ENCODE measurements at regions not wholly inside any gene's neighbourhood (a gene's known extent, or its start where the extent isn't known, plus 50 kb on each side); places are given as distances from the start of the nearest gene placed in this dataset.

- no peak overlapping the region for H3K27ac ChIP-seq
- no peaks in the 10 kb centered on the region for H3K36me3 ChIP-seq
- DNase-seq (no peak), ATAC-seq (no peak)
- no peaks in the 10 kb centered on the region for H3K4me1 ChIP-seq
- TF ChIP-seq, protein P1, sequence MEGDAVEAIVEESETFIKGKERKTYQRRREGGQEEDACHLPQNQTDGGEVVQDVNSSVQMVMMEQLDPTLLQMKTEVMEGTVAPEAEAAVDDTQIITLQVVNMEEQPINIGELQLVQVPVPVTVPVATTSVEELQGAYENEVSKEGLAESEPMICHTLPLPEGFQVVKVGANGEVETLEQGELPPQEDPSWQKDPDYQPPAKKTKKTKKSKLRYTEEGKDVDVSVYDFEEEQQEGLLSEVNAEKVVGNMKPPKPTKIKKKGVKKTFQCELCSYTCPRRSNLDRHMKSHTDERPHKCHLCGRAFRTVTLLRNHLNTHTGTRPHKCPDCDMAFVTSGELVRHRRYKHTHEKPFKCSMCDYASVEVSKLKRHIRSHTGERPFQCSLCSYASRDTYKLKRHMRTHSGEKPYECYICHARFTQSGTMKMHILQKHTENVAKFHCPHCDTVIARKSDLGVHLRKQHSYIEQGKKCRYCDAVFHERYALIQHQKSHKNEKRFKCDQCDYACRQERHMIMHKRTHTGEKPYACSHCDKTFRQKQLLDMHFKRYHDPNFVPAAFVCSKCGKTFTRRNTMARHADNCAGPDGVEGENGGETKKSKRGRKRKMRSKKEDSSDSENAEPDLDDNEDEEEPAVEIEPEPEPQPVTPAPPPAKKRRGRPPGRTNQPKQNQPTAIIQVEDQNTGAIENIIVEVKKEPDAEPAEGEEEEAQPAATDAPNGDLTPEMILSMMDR (IDR thresholded peaks at IDR 0.05), result no peak
- no peak overlapping the region for H3K4me3 ChIP-seq
- no peaks in the 10 kb centered on the region for H3K27me3 ChIP-seq
- intact Hi-C loops (cut with DNase I), result no loop called here
- no peaks in the 10 kb centered on the region for H3K9me3 ChIP-seq
Observed at GRCh38 chr5:98275980-98276379, 497.5 kb upstream of the RGMB start.

DNA sequence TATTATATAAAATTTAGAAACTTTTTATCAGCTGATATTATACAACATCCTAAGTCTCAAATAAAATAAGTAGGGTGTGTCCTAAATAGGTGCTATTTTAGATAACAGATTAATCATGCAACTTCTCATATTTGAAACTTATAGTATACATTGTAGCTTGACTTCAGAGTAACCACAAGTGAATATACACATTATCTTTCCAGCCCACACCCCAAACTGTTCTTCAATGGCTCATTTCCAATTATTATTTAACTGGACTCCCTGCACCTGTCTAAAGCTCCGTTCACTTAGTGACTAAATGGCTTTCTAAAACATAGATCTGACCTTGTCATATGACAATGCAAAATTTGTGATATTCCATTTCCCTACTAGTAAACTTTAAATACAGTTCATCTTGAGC lies 490.9 kb upstream of the RGMB start:
- DNase-seq, result no peak
- TF ChIP-seq, protein P1 (IDR thresholded peaks at IDR 0.05), result no peak
- ATAC-seq, result no peak
- intact Hi-C loops (cut with DNase I), result no loop called here
- H3K27ac ChIP-seq, result no peak overlapping the region
- H3K27me3 ChIP-seq, result no peaks in the 10 kb centered on the region
- no peaks in the 10 kb centered on the region for H3K9me3 ChIP-seq
- no peaks in the 10 kb centered on the region for H3K4me1 ChIP-seq
- no peaks in the 10 kb centered on the region for H3K36me3 ChIP-seq
- no peak overlapping the region for H3K4me3 ChIP-seq

GRCh38 chr5:98292496-98292895 lies 481.0 kb upstream of the RGMB start:
- no peak for ATAC-seq
- TF ChIP-seq, protein P1 (IDR thresholded peaks at IDR 0.05), result no peak
- intact Hi-C loops (cut with DNase I), result no loop called here

DNA sequence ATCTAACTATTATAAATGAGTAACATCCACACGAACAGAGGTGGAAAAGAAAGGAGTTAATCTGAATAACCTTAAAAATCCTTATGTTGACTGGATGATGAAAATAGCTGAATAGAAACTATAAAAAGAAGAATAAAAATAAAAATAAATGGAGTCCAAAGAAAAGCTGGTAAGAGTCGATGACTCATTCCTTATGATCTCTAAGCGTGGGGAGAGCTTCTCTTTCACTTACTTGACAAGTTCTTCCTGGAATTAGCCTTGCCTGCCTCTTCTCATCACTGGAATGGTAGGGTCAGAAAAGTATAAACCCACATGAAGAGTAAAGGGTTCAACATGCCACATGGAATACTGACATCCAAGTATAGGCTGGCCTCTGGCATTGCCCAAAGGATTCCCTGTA lies 477.0 kb upstream of the RGMB start:
- DNase-seq (no peak), ATAC-seq (no peak)
- no peaks in the 10 kb centered on the region for H3K27me3 ChIP-seq
- no peaks in the 10 kb centered on the region for H3K36me3 ChIP-seq
- intact Hi-C loops (cut with DNase I), result no loop called here
- no peaks in the 10 kb centered on the region for H3K4me1 ChIP-seq
- TF ChIP-seq, protein P1 (IDR thresholded peaks at IDR 0.05), result no peak
- no peaks in the 10 kb centered on the region for H3K9me3 ChIP-seq
- no peak overlapping the region for H3K4me3 ChIP-seq
- no peak overlapping the region for H3K27ac ChIP-seq

More at GRCh38 chr5:98292496-98292895, 481.0 kb upstream of the RGMB start:
- Histone ChIP-seq H3K27me3 (no peaks in the 10 kb centered on the region), H3K36me3 (no peaks in the 10 kb centered on the region), H3K9me3 (no peaks in the 10 kb centered on the region), H3K4me1 (no peaks in the 10 kb centered on the region), H3K4me3 (no peak overlapping the region), H3K27ac (no peak overlapping the region)
- DNase-seq, result no peak

DNA sequence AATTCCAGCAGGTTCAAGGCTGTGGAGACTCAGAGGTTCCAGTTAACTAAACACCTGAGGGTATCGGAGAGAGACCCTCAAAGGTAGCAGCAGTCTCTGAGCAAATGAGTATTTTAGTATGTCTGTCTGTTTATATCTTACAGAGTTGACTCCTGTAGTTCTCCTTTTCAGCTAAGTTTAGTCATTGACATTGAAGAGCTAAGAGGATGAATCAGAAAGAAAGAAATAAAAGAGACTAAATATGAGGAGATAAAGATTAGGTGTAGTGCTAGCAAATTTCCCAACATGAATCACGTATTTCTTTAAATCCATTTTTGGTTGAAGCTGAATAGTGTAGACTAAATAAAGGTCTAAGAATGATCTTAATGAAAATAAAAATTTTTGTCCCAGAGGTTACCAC lies 474.0 kb upstream of the RGMB start:
- Histone ChIP-seq H3K4me1 (no peaks in the 10 kb centered on the region), H3K27ac (no peak overlapping the region), H3K27me3 (no peaks in the 10 kb centered on the region), H3K9me3 (no peaks in the 10 kb centered on the region), H3K4me3 (no peak overlapping the region), H3K36me3 (no peaks in the 10 kb centered on the region)
- no peak for ATAC-seq
- TF ChIP-seq, protein P1 (IDR thresholded peaks at IDR 0.05), result no peak
- intact Hi-C loops (cut with DNase I), result no loop called here
- DNase-seq, result no peak

GRCh38 chr5:98301547-98301946 lies 471.9 kb upstream of the RGMB start:
- no peaks in the 10 kb centered on the region for H3K4me1 ChIP-seq
- H3K9me3 ChIP-seq, result no peaks in the 10 kb centered on the region
- TF ChIP-seq, protein P1 (IDR thresholded peaks at IDR 0.05), result no peak
- no peak overlapping the region for H3K4me3 ChIP-seq
- no peaks in the 10 kb centered on the region for H3K27me3 ChIP-seq
- ATAC-seq (no peak), DNase-seq (no peak)
- no peaks in the 10 kb centered on the region for H3K36me3 ChIP-seq
- intact Hi-C loops (cut with DNase I), result no loop called here
- H3K27ac ChIP-seq, result no peak overlapping the region

Data from upper lobe of right lung (tissue), 1 donor.